GM12878 (cell line): ENCODE measurements at regions not wholly inside any gene's neighbourhood (a gene's known extent, or its start where the extent isn't known, plus 50 kb on each side); places are given as distances from the start of the nearest gene placed in this dataset.

Source experiments
- ASH2L ChIP-seq: fragments of 300-600, 200-600 bp; sonication (generic); IDR thresholded peaks from 2 replicates; pipeline ENCODE4 v1.6.1; 2017; ENCODE audit warnings: low read depth, mild to moderate bottlenecking, borderline replicate concordance
- CHD2 ChIP-seq: IDR thresholded peaks from 2 replicates; pipeline ENCODE4 v1.6.1; 2011; ENCODE audit warnings: low read depth, low read length, improper control_type of control experiment, borderline replicate concordance
- EZH2 ChIP-seq: IDR thresholded peaks from 2 replicates; pipeline ENCODE4 v1.6.1; 2012; ENCODE audit warnings: low read depth, mild to moderate bottlenecking, control low read depth, inconsistent platforms, low read length, borderline replicate concordance; ENCODE audit not compliant: control insufficient read depth
- FOXM1 ChIP-seq: IDR thresholded peaks from 2 replicates; pipeline ENCODE4 v1.6.1; 2012; ENCODE audit warnings: low read depth, mild to moderate bottlenecking, inconsistent platforms, low read length, moderate library complexity
- HCFC1 ChIP-seq: fragments of 150-350 bp; IDR thresholded peaks from 2 replicates; pipeline ENCODE4 v1.6.1; 2014; ENCODE audit warnings: low read length
- HDAC2 ChIP-seq: fragments of 200-600 bp; sonication (generic); IDR thresholded peaks from 2 replicates; pipeline ENCODE4 v1.6.1; 2017
- IRF4 ChIP-seq: IDR thresholded peaks from 2 replicates; pipeline ENCODE4 v1.6.1; 2011; ENCODE audit warnings: low read depth, low read length
- KDM1A ChIP-seq: fragments of 200-600 bp; sonication (generic); IDR thresholded peaks from 2 replicates; pipeline ENCODE4 v1.6.1; 2016; ENCODE audit warnings: borderline replicate concordance
- MEF2A ChIP-seq: IDR thresholded peaks from 2 replicates; pipeline ENCODE4 v1.6.1; 2011; ENCODE audit warnings: low read depth, mild to moderate bottlenecking, low read length, moderate library complexity; ENCODE audit not compliant: insufficient read depth
- MTA3 ChIP-seq: IDR thresholded peaks from 2 replicates; pipeline ENCODE4 v1.6.1; 2012; ENCODE audit warnings: low read length, inconsistent platforms, borderline replicate concordance
- POLR2AphosphoS5 ChIP-seq: IDR thresholded peaks from 2 replicates; pipeline ENCODE4 v1.6.1; 2011; ENCODE audit warnings: mild to moderate bottlenecking, low read length, inconsistent platforms
- POU2F2 ChIP-seq: IDR thresholded peaks from 3 replicates; pipeline ENCODE4 v1.6.1; 2011; ENCODE audit warnings: low read depth, mild to moderate bottlenecking, low read length, borderline replicate concordance
- RB1 ChIP-seq: fragments of 450-650 bp; formaldehyde crosslinking; IDR thresholded peaks from 2 replicates; pipeline ENCODE4 v1.6.1; 2017; ENCODE audit warnings: mild to moderate bottlenecking, borderline replicate concordance
- SPI1 ChIP-seq: IDR thresholded peaks from 2 replicates; pipeline ENCODE4 v1.6.1; 2011; ENCODE audit warnings: low read depth, mild to moderate bottlenecking, low read length, moderate library complexity, borderline replicate concordance; ENCODE audit not compliant: insufficient read depth
- WRNIP1 ChIP-seq: IDR thresholded peaks from 2 replicates; pipeline ENCODE4 v1.6.1; 2011; ENCODE audit warnings: low read depth, low read length, improper control_type of control experiment, borderline replicate concordance
- ZNF274 ChIP-seq: IDR thresholded peaks from one replicate; pipeline ENCODE4 v1.8.0; 2011; ENCODE audit not compliant: insufficient read length, insufficient read depth
- TF ChIP-seq, protein P1 (sequence below): IDR thresholded peaks from 2 replicates; pipeline ENCODE4 v1.6.1; 2011; ENCODE audit warnings: low read depth, low read length, improper control_type of control experiment, borderline replicate concordance
- TF ChIP-seq, protein P2 (sequence below): fragments of 450-650 bp; IDR thresholded peaks from 2 replicates; pipeline ENCODE4 v1.6.1; 2017; ENCODE audit warnings: mild to moderate bottlenecking
- TF ChIP-seq, protein P3 (sequence below): fragments of 450-650 bp; formaldehyde crosslinking; IDR thresholded peaks from 2 replicates; pipeline ENCODE4 v1.5.0; 2022; ENCODE audit warnings: mild to moderate bottlenecking, missing genetic modification characterization
- TF ChIP-seq, protein P4 (sequence below): fragments of 450-650 bp; IDR thresholded peaks from 2 replicates; pipeline ENCODE4 v1.6.1; 2017; ENCODE audit warnings: mild to moderate bottlenecking, moderate library complexity

DNA sequence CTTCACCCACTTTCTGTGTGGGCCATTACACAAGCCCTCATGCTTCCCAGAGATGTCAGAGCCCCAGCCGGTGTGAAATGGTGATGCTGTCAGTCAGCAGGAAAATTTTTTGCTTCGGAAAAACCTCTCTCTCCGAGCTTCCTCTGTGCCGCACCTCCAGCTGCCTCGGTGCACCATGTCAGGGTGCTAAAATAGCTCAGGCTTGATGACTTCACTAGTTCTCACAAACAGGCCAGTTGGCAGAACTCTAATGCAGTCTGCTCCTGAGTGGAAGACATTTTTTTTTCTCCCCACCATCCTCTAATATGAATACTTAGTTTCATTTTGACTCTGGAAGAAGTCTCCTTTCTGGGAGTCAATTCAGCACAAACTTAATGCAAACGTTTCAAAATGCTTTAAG lies 71.3 kb downstream of the KLF12 start (continued):
- TF ChIP-seq, protein P1, sequence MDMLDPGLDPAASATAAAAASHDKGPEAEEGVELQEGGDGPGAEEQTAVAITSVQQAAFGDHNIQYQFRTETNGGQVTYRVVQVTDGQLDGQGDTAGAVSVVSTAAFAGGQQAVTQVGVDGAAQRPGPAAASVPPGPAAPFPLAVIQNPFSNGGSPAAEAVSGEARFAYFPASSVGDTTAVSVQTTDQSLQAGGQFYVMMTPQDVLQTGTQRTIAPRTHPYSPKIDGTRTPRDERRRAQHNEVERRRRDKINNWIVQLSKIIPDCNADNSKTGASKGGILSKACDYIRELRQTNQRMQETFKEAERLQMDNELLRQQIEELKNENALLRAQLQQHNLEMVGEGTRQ = no peak
- no peak for TF ChIP-seq CHD2
- no peak for TF ChIP-seq EZH2
- TF ChIP-seq ASH2L = no peak
- TF ChIP-seq HCFC1 = no peak
- no peak for TF ChIP-seq WRNIP1
- peak; percentile 79 for TF ChIP-seq MEF2A
- 0 out of 2 replicates have a peak, but pooled peaks have one; percentile 32 for TF ChIP-seq FOXM1
- no peak for TF ChIP-seq MTA3
- TF ChIP-seq POLR2AphosphoS5 = no peak
- TF ChIP-seq, protein P2, sequence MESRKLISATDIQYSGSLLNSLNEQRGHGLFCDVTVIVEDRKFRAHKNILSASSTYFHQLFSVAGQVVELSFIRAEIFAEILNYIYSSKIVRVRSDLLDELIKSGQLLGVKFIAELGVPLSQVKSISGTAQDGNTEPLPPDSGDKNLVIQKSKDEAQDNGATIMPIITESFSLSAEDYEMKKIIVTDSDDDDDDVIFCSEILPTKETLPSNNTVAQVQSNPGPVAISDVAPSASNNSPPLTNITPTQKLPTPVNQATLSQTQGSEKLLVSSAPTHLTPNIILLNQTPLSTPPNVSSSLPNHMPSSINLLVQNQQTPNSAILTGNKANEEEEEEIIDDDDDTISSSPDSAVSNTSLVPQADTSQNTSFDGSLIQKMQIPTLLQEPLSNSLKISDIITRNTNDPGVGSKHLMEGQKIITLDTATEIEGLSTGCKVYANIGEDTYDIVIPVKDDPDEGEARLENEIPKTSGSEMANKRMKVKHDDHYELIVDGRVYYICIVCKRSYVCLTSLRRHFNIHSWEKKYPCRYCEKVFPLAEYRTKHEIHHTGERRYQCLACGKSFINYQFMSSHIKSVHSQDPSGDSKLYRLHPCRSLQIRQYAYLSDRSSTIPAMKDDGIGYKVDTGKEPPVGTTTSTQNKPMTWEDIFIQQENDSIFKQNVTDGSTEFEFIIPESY = no peak
- TF ChIP-seq KDM1A = no peak
- no peak for TF ChIP-seq HDAC2
- TF ChIP-seq, protein P3, sequence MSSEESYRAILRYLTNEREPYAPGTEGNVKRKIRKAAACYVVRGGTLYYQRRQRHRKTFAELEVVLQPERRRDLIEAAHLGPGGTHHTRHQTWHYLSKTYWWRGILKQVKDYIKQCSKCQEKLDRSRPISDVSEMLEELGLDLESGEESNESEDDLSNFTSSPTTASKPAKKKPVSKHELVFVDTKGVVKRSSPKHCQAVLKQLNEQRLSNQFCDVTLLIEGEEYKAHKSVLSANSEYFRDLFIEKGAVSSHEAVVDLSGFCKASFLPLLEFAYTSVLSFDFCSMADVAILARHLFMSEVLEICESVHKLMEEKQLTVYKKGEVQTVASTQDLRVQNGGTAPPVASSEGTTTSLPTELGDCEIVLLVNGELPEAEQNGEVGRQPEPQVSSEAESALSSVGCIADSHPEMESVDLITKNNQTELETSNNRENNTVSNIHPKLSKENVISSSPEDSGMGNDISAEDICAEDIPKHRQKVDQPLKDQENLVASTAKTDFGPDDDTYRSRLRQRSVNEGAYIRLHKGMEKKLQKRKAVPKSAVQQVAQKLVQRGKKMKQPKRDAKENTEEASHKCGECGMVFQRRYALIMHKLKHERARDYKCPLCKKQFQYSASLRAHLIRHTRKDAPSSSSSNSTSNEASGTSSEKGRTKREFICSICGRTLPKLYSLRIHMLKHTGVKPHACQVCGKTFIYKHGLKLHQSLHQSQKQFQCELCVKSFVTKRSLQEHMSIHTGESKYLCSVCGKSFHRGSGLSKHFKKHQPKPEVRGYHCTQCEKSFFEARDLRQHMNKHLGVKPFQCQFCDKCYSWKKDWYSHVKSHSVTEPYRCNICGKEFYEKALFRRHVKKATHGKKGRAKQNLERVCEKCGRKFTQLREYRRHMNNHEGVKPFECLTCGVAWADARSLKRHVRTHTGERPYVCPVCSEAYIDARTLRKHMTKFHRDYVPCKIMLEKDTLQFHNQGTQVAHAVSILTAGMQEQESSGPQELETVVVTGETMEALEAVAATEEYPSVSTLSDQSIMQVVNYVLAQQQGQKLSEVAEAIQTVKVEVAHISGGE (CRISPR knock-in tag) = no peak
- TF ChIP-seq SPI1 = no peak
- TF ChIP-seq, protein P4, sequence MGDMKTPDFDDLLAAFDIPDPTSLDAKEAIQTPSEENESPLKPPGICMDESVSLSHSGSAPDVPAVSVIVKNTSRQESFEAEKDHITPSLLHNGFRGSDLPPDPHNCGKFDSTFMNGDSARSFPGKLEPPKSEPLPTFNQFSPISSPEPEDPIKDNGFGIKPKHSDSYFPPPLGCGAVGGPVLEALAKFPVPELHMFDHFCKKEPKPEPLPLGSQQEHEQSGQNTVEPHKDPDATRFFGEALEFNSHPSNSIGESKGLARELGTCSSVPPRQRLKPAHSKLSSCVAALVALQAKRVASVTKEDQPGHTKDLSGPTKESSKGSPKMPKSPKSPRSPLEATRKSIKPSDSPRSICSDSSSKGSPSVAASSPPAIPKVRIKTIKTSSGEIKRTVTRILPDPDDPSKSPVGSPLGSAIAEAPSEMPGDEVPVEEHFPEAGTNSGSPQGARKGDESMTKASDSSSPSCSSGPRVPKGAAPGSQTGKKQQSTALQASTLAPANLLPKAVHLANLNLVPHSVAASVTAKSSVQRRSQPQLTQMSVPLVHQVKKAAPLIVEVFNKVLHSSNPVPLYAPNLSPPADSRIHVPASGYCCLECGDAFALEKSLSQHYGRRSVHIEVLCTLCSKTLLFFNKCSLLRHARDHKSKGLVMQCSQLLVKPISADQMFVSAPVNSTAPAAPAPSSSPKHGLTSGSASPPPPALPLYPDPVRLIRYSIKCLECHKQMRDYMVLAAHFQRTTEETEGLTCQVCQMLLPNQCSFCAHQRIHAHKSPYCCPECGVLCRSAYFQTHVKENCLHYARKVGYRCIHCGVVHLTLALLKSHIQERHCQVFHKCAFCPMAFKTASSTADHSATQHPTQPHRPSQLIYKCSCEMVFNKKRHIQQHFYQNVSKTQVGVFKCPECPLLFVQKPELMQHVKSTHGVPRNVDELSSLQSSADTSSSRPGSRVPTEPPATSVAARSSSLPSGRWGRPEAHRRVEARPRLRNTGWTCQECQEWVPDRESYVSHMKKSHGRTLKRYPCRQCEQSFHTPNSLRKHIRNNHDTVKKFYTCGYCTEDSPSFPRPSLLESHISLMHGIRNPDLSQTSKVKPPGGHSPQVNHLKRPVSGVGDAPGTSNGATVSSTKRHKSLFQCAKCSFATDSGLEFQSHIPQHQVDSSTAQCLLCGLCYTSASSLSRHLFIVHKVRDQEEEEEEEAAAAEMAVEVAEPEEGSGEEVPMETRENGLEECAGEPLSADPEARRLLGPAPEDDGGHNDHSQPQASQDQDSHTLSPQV = no peak
- 0 out of 3 replicates have a peak, but pooled peaks have one; percentile 33 for TF ChIP-seq POU2F2
- TF ChIP-seq ZNF274 = no peak
- no peak for TF ChIP-seq RB1
- 0 out of 2 replicates have a peak, but pooled peaks have one; percentile 24 for TF ChIP-seq IRF4
